MM.1S (cell line): ENCODE measurements at regions not wholly inside any gene's neighbourhood (a gene's known extent, or its start where the extent isn't known, plus 50 kb on each side); places are given as distances from the start of the nearest gene placed in this dataset.

ENCODE experiments used
- DNase-seq: peaks from one replicate; pipeline ENCODE4 v3.0.0-alpha.2; 2015
- H2AFZ ChIP-seq: fragments of 300-600 bp; sonication (generic); 2 replicates; pipeline ENCODE4 v1.6.0; 2016; ENCODE audit warnings: antibody characterized with exemption, low read length
- H3F3A ChIP-seq: fragments of 300-600 bp; sonication (generic); 2 replicates; pipeline ENCODE4 v1.6.1; 2016; ENCODE audit warnings: mild to moderate bottlenecking, antibody characterized with exemption, low read length, moderate library complexity, mixed read lengths; ENCODE audit not compliant: insufficient read depth
- H3K27ac ChIP-seq: fragments of 300-600 bp; sonication (generic); 2 replicates; pipeline ENCODE4 v1.5.1; 2016; ENCODE audit warnings: mild to moderate bottlenecking, low read length
- H3K27me3 ChIP-seq: fragments of 300-600 bp; sonication (generic); replicated peaks from 2 replicates; pipeline ENCODE4 v1.6.0; 2016; ENCODE audit warnings: low read length; ENCODE audit not compliant: insufficient read depth
- H3K36me3 ChIP-seq: fragments of 300-600 bp; sonication (generic); replicated peaks from 2 replicates; pipeline ENCODE4 v1.6.1; 2016; ENCODE audit warnings: mild to moderate bottlenecking, low read length, mixed read lengths; ENCODE audit not compliant: insufficient read depth
- H3K4me1 ChIP-seq: fragments of 300-600 bp; sonication (generic); 2 replicates; pipeline ENCODE4 v1.6.1; 2016; ENCODE audit warnings: low read length, mixed read lengths
- H3K4me2 ChIP-seq: fragments of 300-600 bp; sonication (generic); 2 replicates; pipeline ENCODE4 v1.6.0; 2016; ENCODE audit warnings: low read depth, low read length
- H3K4me3 ChIP-seq: fragments of 300-600 bp; sonication (generic); 2 replicates; pipeline ENCODE4 v1.5.1; 2016; ENCODE audit warnings: low read length, mixed read lengths
- H3K79me2 ChIP-seq: fragments of 300-600 bp; sonication (generic); 2 replicates; pipeline ENCODE4 v1.6.1; 2016; ENCODE audit warnings: mixed run types, low read length, mixed read lengths
- H3K9ac ChIP-seq: fragments of 300-600 bp; sonication (generic); 2 replicates; pipeline ENCODE4 v1.6.1; 2016; ENCODE audit warnings: low read length, mixed read lengths
- H3K9me2 ChIP-seq: fragments of 300-600 bp; sonication (generic); replicated peaks from 2 replicates; pipeline ENCODE4 v1.6.1; 2016; ENCODE audit warnings: mild to moderate bottlenecking, low read length, mixed read lengths; ENCODE audit not compliant: insufficient read depth
- H3K9me3 ChIP-seq: fragments of 300-600 bp; sonication (generic); replicated peaks from 2 replicates; pipeline ENCODE4 v1.6.1; 2016; ENCODE audit warnings: mild to moderate bottlenecking, low read length, mixed read lengths; ENCODE audit not compliant: insufficient read depth
- H4K20me1 ChIP-seq: fragments of 300-600 bp; sonication (generic); 2 replicates; pipeline ENCODE4 v1.6.1; 2016; ENCODE audit warnings: mild to moderate bottlenecking, low read length, moderate library complexity, mixed read lengths; ENCODE audit not compliant: insufficient read depth
- CTCF ChIP-seq: fragments of 300-600 bp; sonication (generic); IDR thresholded peaks from 2 replicates; pipeline ENCODE4 v1.5.1; 2016; ENCODE audit warnings: antibody characterized with exemption, low read length, mixed read lengths
- EZH2 ChIP-seq: fragments of 300-600 bp; sonication (generic); optimal IDR thresholded peaks from 2 replicates; pipeline ENCODE3; 2017; ENCODE audit warnings: low read depth, mild to moderate bottlenecking, antibody characterized with exemption, low read length, mixed read lengths
- EZH2phosphoT487 ChIP-seq: fragments of 300-600 bp; sonication (generic); IDR thresholded peaks from 2 replicates; pipeline ENCODE4 v1.6.1; 2018; ENCODE audit warnings: antibody characterized with exemption, low read length

- DNase-seq = no peak
- Histone ChIP-seq H3K27ac (no peak overlapping the region), H3K9me3 (no peaks in the 10 kb centered on the region), H3K4me1 (no peaks in the 10 kb centered on the region), H3K36me3 (no peaks in the 10 kb centered on the region), H3F3A (no peaks in the 10 kb centered on the region), H2AFZ (no peak overlapping the region), H3K9me2 (no peaks in the 10 kb centered on the region), H3K9ac (no peak overlapping the region), H3K79me2 (no peaks in the 10 kb centered on the region), H3K27me3 (no peaks in the 10 kb centered on the region), H4K20me1 (no peaks in the 10 kb centered on the region), H3K4me2 (no peak overlapping the region), H3K4me3 (no peak overlapping the region)
- no peak for TF ChIP-seq CTCF
- TF ChIP-seq EZH2 = no peak
- no peak for TF ChIP-seq EZH2phosphoT487
These were observed 217.3 kb downstream of the CHRDL1 start for GRCh38 chrX:110578270-110578669.

- Histone ChIP-seq H3K4me2 (no peak overlapping the region), H3K36me3 (no peaks in the 10 kb centered on the region), H3K4me1 (no peaks in the 10 kb centered on the region), H2AFZ (no peak overlapping the region), H3K79me2 (no peaks in the 10 kb centered on the region), H4K20me1 (no peaks in the 10 kb centered on the region), H3K9ac (no peak overlapping the region), H3K4me3 (no peak overlapping the region), H3F3A (no peaks in the 10 kb centered on the region), H3K9me2 (no peaks in the 10 kb centered on the region), H3K9me3 (no peaks in the 10 kb centered on the region), H3K27me3 (no peaks in the 10 kb centered on the region), H3K27ac (no peak overlapping the region)
- DNase-seq = no peak
- TF ChIP-seq EZH2 (no peak), EZH2phosphoT487 (no peak), CTCF (no peak)
These were observed 211.5 kb downstream of the CHRDL1 start for GRCh38 chrX:110584083-110584482.

- Histone ChIP-seq H3F3A (no peaks in the 10 kb centered on the region), H3K9ac (no peak overlapping the region), H3K4me2 (no peak overlapping the region), H3K4me3 (no peak overlapping the region), H3K36me3 (no peaks in the 10 kb centered on the region), H3K4me1 (no peaks in the 10 kb centered on the region), H3K27ac (no peak overlapping the region), H2AFZ (no peak overlapping the region), H4K20me1 (no peaks in the 10 kb centered on the region), H3K9me2 (no peaks in the 10 kb centered on the region), H3K9me3 (no peaks in the 10 kb centered on the region), H3K79me2 (no peaks in the 10 kb centered on the region), H3K27me3 (no peaks in the 10 kb centered on the region)
- no peak for DNase-seq
- no peak for TF ChIP-seq EZH2
- TF ChIP-seq EZH2phosphoT487 = no peak
- no peak for TF ChIP-seq CTCF
These were observed 207.5 kb downstream of the CHRDL1 start for GRCh38 chrX:110588164-110588563.
